Esophagus muscularis mucosa (tissue), 3 donors: ENCODE measurements at regions not wholly inside any gene's neighbourhood (a gene's known extent, or its start where the extent isn't known, plus 50 kb on each side); places are given as distances from the start of the nearest gene placed in this dataset.

ENCODE experiments used
- POLR2A ChIP-seq: fragments of 450-650 bp; IDR thresholded peaks from one replicate; pipeline ENCODE4 v1.6.1; 2017; ENCODE audit warnings: antibody characterized with exemption, moderate library complexity, mild to moderate bottlenecking, low read depth
- POLR2AphosphoS5 ChIP-seq, 2 donors: sonication (generic); formaldehyde crosslinking; IDR thresholded peaks; one replicate each; pipeline ENCODE4 v1.6.1; 2017; ENCODE audit warnings: antibody characterized with exemption in 2 of 2
- TF ChIP-seq, protein P1 (sequence below), 3 experiments: fragments of 200-600 bp in 2 of 3; fragments of 450-650 bp in 1 of 3; sonication (generic) in 2 of 3; IDR thresholded peaks; one replicate each; pipeline ENCODE4 v1.5.1; 2017 to 2019; ENCODE audit warnings: antibody characterized with exemption in 3 of 3, mild to moderate bottlenecking in 2 of 3, moderate library complexity in 1 of 3

DNA sequence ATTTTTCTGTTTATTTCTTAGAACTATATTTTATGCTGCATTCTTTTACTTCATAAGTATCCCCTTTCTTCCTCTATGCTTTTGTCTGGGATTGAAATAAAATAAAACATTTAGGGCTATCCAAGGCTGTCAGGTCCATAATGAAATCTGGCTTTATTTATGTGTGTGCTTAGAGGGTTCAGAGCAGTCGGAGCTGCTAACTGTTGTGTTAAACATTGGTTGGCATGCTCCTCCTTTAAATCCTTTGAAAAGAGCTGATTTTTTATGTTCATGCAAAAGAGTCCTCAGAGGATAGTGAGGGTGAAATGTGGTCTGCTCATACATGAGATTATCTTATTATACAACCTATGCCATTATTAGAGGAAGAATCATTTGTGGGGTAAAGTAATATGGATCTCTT lies 322.3 kb upstream of the E2F7 start:
- TF ChIP-seq, protein P1, sequence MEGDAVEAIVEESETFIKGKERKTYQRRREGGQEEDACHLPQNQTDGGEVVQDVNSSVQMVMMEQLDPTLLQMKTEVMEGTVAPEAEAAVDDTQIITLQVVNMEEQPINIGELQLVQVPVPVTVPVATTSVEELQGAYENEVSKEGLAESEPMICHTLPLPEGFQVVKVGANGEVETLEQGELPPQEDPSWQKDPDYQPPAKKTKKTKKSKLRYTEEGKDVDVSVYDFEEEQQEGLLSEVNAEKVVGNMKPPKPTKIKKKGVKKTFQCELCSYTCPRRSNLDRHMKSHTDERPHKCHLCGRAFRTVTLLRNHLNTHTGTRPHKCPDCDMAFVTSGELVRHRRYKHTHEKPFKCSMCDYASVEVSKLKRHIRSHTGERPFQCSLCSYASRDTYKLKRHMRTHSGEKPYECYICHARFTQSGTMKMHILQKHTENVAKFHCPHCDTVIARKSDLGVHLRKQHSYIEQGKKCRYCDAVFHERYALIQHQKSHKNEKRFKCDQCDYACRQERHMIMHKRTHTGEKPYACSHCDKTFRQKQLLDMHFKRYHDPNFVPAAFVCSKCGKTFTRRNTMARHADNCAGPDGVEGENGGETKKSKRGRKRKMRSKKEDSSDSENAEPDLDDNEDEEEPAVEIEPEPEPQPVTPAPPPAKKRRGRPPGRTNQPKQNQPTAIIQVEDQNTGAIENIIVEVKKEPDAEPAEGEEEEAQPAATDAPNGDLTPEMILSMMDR (IDR thresholded peaks at IDR 0.05), result no peak
- no peak for TF ChIP-seq POLR2AphosphoS5 (IDR thresholded peaks at IDR 0.05)
- TF ChIP-seq POLR2A, result no peak
